ENCODE measurements at regions not wholly inside any gene's neighbourhood (a gene's known extent, or its start where the extent isn't known, plus 50 kb on each side); places are given as distances from the start of the nearest gene placed in this dataset.

DNA sequence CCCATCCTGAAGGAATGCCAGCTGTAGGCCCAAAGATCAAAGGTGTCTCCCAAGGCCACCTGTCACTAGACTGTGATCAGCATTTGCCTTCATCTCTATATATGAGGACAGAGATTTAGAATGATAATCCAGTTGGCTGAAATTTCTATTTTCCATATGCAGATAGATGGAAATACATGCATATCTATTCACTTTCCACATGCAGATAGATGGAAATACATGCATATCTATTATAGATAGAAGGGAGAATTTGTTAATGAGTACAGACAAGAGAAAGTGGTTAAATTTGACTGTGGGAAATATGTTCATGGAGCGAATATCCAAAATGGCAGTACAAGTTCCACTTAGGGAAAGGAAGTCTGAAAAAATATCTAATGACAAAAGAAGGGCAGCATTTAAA lies 762.2 kb downstream of the NLGN4Y start:
- TF ChIP-seq, protein P1, sequence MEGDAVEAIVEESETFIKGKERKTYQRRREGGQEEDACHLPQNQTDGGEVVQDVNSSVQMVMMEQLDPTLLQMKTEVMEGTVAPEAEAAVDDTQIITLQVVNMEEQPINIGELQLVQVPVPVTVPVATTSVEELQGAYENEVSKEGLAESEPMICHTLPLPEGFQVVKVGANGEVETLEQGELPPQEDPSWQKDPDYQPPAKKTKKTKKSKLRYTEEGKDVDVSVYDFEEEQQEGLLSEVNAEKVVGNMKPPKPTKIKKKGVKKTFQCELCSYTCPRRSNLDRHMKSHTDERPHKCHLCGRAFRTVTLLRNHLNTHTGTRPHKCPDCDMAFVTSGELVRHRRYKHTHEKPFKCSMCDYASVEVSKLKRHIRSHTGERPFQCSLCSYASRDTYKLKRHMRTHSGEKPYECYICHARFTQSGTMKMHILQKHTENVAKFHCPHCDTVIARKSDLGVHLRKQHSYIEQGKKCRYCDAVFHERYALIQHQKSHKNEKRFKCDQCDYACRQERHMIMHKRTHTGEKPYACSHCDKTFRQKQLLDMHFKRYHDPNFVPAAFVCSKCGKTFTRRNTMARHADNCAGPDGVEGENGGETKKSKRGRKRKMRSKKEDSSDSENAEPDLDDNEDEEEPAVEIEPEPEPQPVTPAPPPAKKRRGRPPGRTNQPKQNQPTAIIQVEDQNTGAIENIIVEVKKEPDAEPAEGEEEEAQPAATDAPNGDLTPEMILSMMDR (IDR thresholded peaks at IDR 0.05): no peak
- no peak for TF ChIP-seq POLR2A (IDR thresholded peaks at IDR 0.05)
